Endothelial cell of umbilical vein (primary cell): ENCODE measurements at regions not wholly inside any gene's neighbourhood (a gene's known extent, or its start where the extent isn't known, plus 50 kb on each side); places are given as distances from the start of the nearest gene placed in this dataset.

Experiments used
- BruUV-seq: library from RNA; stranded (reverse); fragments of 400-500 nt; replicated peaks from 2 replicates; lab custom pipeline; 2021; lab: Mats Ljungman, UMichigan
- CTCF ChIA-PET: fragments of 300-600, 350-600 bp; sonication (Branson Sonifier 250); formaldehyde crosslinking; loops from one replicate; lab custom pipeline; 2021; ENCODE audit warnings: antibody characterized with exemption, inconsistent platforms; lab: Charles Lee
- POLR2A ChIA-PET: fragments of 300-600, 350-600 bp; sonication (Branson Sonifier 250); formaldehyde crosslinking; loops from one replicate; lab custom pipeline; 2021; ENCODE audit warnings: antibody characterized with exemption, inconsistent platforms; lab: Charles Lee
- DNase-seq: peaks from one replicate; pipeline ENCODE4 v3.0.0-alpha.2; 2011; ENCODE audit warnings: low read depth, low spot score
- FAIRE-seq: peaks from 2 replicates; lab custom pipeline; 2011; peaks lifted over from hg19 to GRCh38; lab: Jason Lieb, UNC
- H2AFZ ChIP-seq: 2 replicates; pipeline ENCODE4 v1.6.0; 2012; ENCODE audit warnings: low read depth, low read length, control low read depth, inconsistent platforms
- H3K27ac ChIP-seq: 2 replicates; pipeline ENCODE4 v1.5.1; 2011; ENCODE audit warnings: low read depth, mild to moderate bottlenecking, control low read depth, low read length, moderate library complexity; ENCODE audit not compliant: insufficient read depth
- H3K27me3 ChIP-seq, 2 experiments: 2 replicates each; pipeline versions ENCODE4 v1.6.0 to v1.6.1; 2011; ENCODE audit warnings: low read length in 2 of 2, mixed read lengths in 1 of 2; ENCODE audit not compliant: control insufficient read depth in 2 of 2, insufficient read depth in 2 of 2
- H3K36me3 ChIP-seq, 2 experiments: 2 replicates in 1 of 2; 3 replicates in 1 of 2; pipeline ENCODE4 v1.5.1; 2011; ENCODE audit warnings: low read length in 2 of 2, mild to moderate bottlenecking in 1 of 2, moderate library complexity in 1 of 2; ENCODE audit not compliant: control insufficient read depth in 2 of 2, insufficient read depth in 2 of 2; ENCODE audit errors: extremely low read depth in 1 of 2
- H3K4me1 ChIP-seq: 3 replicates; pipeline ENCODE4 v1.5.1; 2011; ENCODE audit warnings: mild to moderate bottlenecking, low read length; ENCODE audit not compliant: control insufficient read depth, insufficient read depth; ENCODE audit errors: extremely low read depth
- H3K4me2 ChIP-seq: 2 replicates; pipeline ENCODE4 v1.6.1; 2011; ENCODE audit warnings: low read length, control low read depth, mixed read lengths; ENCODE audit not compliant: insufficient read depth
- H3K4me3 ChIP-seq, 3 experiments: fragments of 200-600 bp in 1 of 3; sonication (generic), shearing (Covaris generic) in 1 of 3; replicated peaks in 1 of 3; 2 replicates each; pipeline ENCODE4 v1.5.1; 2011 to 2016; ENCODE audit warnings: control low read depth in 3 of 3, low read length in 3 of 3, mild to moderate bottlenecking in 2 of 3, inconsistent platforms in 1 of 3, low read depth in 1 of 3, moderate library complexity in 1 of 3; ENCODE audit not compliant: insufficient read depth in 1 of 3
- H3K79me2 ChIP-seq: 2 replicates; pipeline ENCODE4 v1.6.0; 2012; ENCODE audit warnings: low read length, inconsistent platforms; ENCODE audit not compliant: control insufficient read depth, insufficient read depth
- H3K9ac ChIP-seq: replicated peaks from 2 replicates; pipeline ENCODE3; 2011; ENCODE audit warnings: low read length, control low read depth; ENCODE audit not compliant: insufficient read depth; ENCODE audit errors: extremely low read depth
- H3K9me1 ChIP-seq: replicated peaks from 3 replicates; pipeline ENCODE4 v1.6.0; 2011; ENCODE audit warnings: mild to moderate bottlenecking, low read length; ENCODE audit not compliant: control insufficient read depth, insufficient read depth; ENCODE audit errors: extremely low read depth
- H3K9me3 ChIP-seq: replicated peaks from 2 replicates; pipeline ENCODE4 v1.5.1; 2012; ENCODE audit warnings: low read length, inconsistent platforms; ENCODE audit not compliant: control insufficient read depth, insufficient read depth
- H4K20me1 ChIP-seq: replicated peaks from 2 replicates; pipeline ENCODE3; 2011; ENCODE audit warnings: mild to moderate bottlenecking, low read length; ENCODE audit not compliant: control insufficient read depth, insufficient read depth; ENCODE audit errors: extremely low read depth
- CTCF ChIP-seq, 2 donors: IDR thresholded peaks; 1 replicate in 1 of 2; 2 replicates in 1 of 2; pipeline ENCODE4 v1.5.1; 2011; ENCODE audit warnings: low read length in 2 of 2, mild to moderate bottlenecking in 2 of 2, moderate library complexity in 2 of 2, control low read depth in 1 of 2, inconsistent platforms in 1 of 2, low read depth in 1 of 2; ENCODE audit not compliant: insufficient read depth in 1 of 2; ENCODE audit errors: extremely low read depth in 1 of 2
- EZH2 ChIP-seq: IDR thresholded peaks from 2 replicates; pipeline ENCODE4 v1.6.1; 2012; ENCODE audit warnings: borderline replicate concordance, low read depth, mild to moderate bottlenecking, moderate library complexity, low read length, inconsistent platforms; ENCODE audit not compliant: severe bottlenecking
- FOS ChIP-seq: IDR thresholded peaks from 2 replicates; pipeline ENCODE4 v1.6.1; 2011; ENCODE audit warnings: mild to moderate bottlenecking, low read length, moderate library complexity, borderline replicate concordance; ENCODE audit not compliant: insufficient read depth
- GATA2 ChIP-seq: IDR thresholded peaks from 2 replicates; pipeline ENCODE4 v1.7.0; 2011; ENCODE audit warnings: low read depth, mild to moderate bottlenecking, moderate library complexity, mixed read lengths, low read length; ENCODE audit not compliant: insufficient read length, insufficient read depth
- JUN ChIP-seq: IDR thresholded peaks from 2 replicates; pipeline ENCODE4 v1.6.1; 2011; ENCODE audit warnings: borderline replicate concordance, low read depth; ENCODE audit not compliant: insufficient read length, insufficient read depth
- MYC ChIP-seq: IDR thresholded peaks from one replicate; pipeline ENCODE4 v1.6.1; 2011; ENCODE audit warnings: mild to moderate bottlenecking, low read depth, low read length
- POLR2A ChIP-seq: IDR thresholded peaks from 2 replicates; pipeline ENCODE4 v1.6.1; 2012; ENCODE audit warnings: low read depth, mild to moderate bottlenecking, control low read depth, low read length
- POLR2AphosphoS5 ChIP-seq: IDR thresholded peaks from 2 replicates; pipeline ENCODE4 v1.6.1; 2012; ENCODE audit warnings: low read depth, mild to moderate bottlenecking, control low read depth, low read length, moderate library complexity; ENCODE audit not compliant: insufficient read depth
- dilution Hi-C: fragments of 300-500 bp; cut with MboI; formaldehyde crosslinking; loops from one replicate; pipeline ENCODE4 v1.15.0; 2019; ENCODE audit warnings: low sequenced_read_pairs; ENCODE audit not compliant: extremely low pct_ligation_motif_present
- intact Hi-C: fragments of 100-400 bp; cut with micrococcal nuclease; formaldehyde crosslinking; loops from one replicate; pipeline ENCODE4 v1.10.0; 2022
- TF ChIP-seq, protein P1 (sequence below): IDR thresholded peaks from 2 replicates; pipeline ENCODE4 v1.6.1; 2011; ENCODE audit not compliant: insufficient read depth, insufficient read length

GRCh38 chr7:17526621-17527020, 228.2 kb downstream of the AHR start:
- no peak overlapping the region for H3K4me2 ChIP-seq
- H3K9me1 ChIP-seq: no peaks in the 10 kb centered on the region
- H3K9ac ChIP-seq: no peak overlapping the region
- ChIA-PET POLR2A (no interaction called here), CTCF (interaction anchor here (1.0 to 3.9 kb wide), 3 partner anchors 27 to 544 kb away, joined by 3 to 27 read pairs (median 7); no protein-coding TSS in a partner anchor)
- no peaks in the 10 kb centered on the region for H3K27me3 ChIP-seq
- H3K4me1 ChIP-seq: peaks cover 12% of the 10 kb centered on the region
- no peaks in the 10 kb centered on the region for H3K36me3 ChIP-seq
- intact Hi-C loops: no loop called here
- FAIRE-seq (no peak), DNase-seq (no peak)
- H4K20me1 ChIP-seq: no peaks in the 10 kb centered on the region
- no TSS peak for BruUV-seq
- H2AFZ ChIP-seq: no peak overlapping the region
- H3K9me3 ChIP-seq: no peaks in the 10 kb centered on the region
- no peaks in the 10 kb centered on the region for H3K79me2 ChIP-seq
- H3K4me3 ChIP-seq: no peak overlapping the region
- TF ChIP-seq JUN (no peak), CTCF (IDR thresholded peaks at IDR 0.05; ENCODE audit: extremely low read depth in 1 of 2, insufficient read depth in 1 of 2, low read depth in 1 of 2, low read length in 2 of 2) (no peak), FOS (no peak), POLR2AphosphoS5 (no peak), EZH2 (no peak), MYC (no peak), GATA2 (no peak), POLR2A (no peak)
- TF ChIP-seq, protein P1, sequence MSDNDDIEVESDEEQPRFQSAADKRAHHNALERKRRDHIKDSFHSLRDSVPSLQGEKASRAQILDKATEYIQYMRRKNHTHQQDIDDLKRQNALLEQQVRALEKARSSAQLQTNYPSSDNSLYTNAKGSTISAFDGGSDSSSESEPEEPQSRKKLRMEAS: no peak
- dilution Hi-C loops: no loop called here
- H3K27ac ChIP-seq: no peak overlapping the region
